HAP-1 (cell line): ENCODE measurements at regions not wholly inside any gene's neighbourhood (a gene's known extent, or its start where the extent isn't known, plus 50 kb on each side); places are given as distances from the start of the nearest gene placed in this dataset.
"Not testable (repeated sequence)": the region's sequence is repeated elsewhere in the genome, so short reads cannot be mapped to it uniquely, and the experiment has no call there.

Source experiments
- DNase-seq, 2 experiments: peaks; one replicate each; pipeline ENCODE4 v3.0.0-alpha.2; 2016 to 2020; ENCODE audit warnings: low spot score in 2 of 2
- H3K27me3 ChIP-seq: fragments of 250-450 bp; sonication (Bioruptor Pico); 2 replicates; pipeline ENCODE4 v1.5.1; 2020; ENCODE audit warnings: low read depth, mild to moderate bottlenecking, moderate library complexity
- H3K36me3 ChIP-seq: fragments of 250-450 bp; sonication (Bioruptor Pico); replicated peaks from 2 replicates; pipeline ENCODE4 v1.5.1; 2020; ENCODE audit warnings: mild to moderate bottlenecking
- H3K4me1 ChIP-seq: fragments of 250-450 bp; sonication (Bioruptor Pico); 2 replicates; pipeline ENCODE4 v1.5.1; 2020; ENCODE audit warnings: mild to moderate bottlenecking
- H3K4me3 ChIP-seq: fragments of 250-450 bp; sonication (Bioruptor Pico); 2 replicates; pipeline ENCODE4 v1.5.1; 2020; ENCODE audit warnings: mild to moderate bottlenecking, moderate library complexity
- H3K9me3 ChIP-seq: fragments of 250-450 bp; sonication (Bioruptor Pico); 2 replicates; pipeline ENCODE4 v1.5.1; 2020; ENCODE audit warnings: mild to moderate bottlenecking, moderate library complexity
- in situ Hi-C: fragments of 300-500 bp; cut with MboI; formaldehyde crosslinking; loops from 3 replicates; pipeline ENCODE4 v1.14.3; 2020; ENCODE audit warnings: low sequenced_read_pairs, inconsistent platforms, mixed read lengths

DNA sequence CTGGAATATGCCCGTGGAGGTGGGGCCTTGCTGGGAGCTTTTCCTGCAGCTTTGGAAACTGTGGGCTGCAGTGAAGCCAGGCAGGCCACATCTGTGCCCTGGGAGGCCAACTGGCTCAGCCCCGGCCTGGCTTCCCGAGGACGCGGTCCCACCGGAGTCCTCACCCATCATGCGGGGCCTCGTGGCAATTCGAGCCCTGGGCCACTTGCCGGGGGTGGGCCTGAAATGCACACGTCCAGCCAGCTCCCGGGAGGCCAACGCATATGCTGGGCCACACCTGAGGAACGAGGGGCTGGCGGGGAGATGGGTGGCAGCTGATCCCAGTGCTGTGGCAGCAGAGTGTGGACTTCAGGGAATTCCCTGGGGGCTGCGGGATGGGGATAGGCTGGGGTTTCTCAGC lies 172.4 kb upstream of the GSE1 start:
- H3K27me3 ChIP-seq = no peaks in the 10 kb centered on the region
- no peaks in the 10 kb centered on the region for H3K36me3 ChIP-seq
- H3K4me3 ChIP-seq = no peak overlapping the region
- in situ Hi-C loops = no loop called here
- DNase-seq = no peak
- no peaks in the 10 kb centered on the region for H3K9me3 ChIP-seq
- H3K4me1 ChIP-seq = peaks cover 19% of the 10 kb centered on the region

DNA sequence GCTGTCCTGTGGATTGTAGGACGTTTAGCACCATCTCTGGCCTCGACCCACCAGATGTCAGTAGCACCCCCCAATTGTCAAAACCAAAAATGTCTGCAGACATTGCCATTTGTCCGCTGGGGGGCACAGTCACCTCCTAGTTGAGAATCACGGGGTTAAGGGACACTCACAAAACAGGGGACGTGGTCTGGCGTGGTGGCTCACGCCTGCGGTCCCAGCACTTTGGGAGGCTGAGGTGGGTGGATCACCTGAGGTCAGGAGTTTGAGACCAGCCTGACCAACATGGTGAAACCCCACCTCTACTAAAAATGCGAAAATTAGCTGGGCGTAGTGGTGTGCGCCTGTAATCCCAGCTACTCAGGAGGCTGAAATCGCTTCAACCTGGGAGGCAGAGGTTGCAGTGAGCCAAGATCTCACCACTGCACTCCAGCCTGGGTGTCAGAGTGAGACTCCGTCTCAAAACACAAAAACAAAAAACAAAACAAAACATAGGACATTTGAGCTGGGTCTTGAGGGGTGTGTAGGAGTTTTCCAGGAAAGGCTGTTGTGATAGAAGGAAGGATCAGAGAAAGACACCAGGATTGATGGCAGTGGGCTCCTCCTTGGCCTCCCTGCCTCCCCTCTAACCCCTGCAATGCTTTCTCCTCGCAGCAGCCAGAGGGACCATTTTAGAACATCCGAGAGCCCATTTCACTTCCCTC lies 171.8 kb upstream of the GSE1 start:
- in situ Hi-C loops = no loop called here
- no peak for DNase-seq
- no peaks in the 10 kb centered on the region for H3K36me3 ChIP-seq
- no peaks in the 10 kb centered on the region for H3K27me3 ChIP-seq
- no peak overlapping the region for H3K4me3 ChIP-seq
- H3K9me3 ChIP-seq = no peaks in the 10 kb centered on the region
- peaks cover 17% of the 10 kb centered on the region for H3K4me1 ChIP-seq

DNA sequence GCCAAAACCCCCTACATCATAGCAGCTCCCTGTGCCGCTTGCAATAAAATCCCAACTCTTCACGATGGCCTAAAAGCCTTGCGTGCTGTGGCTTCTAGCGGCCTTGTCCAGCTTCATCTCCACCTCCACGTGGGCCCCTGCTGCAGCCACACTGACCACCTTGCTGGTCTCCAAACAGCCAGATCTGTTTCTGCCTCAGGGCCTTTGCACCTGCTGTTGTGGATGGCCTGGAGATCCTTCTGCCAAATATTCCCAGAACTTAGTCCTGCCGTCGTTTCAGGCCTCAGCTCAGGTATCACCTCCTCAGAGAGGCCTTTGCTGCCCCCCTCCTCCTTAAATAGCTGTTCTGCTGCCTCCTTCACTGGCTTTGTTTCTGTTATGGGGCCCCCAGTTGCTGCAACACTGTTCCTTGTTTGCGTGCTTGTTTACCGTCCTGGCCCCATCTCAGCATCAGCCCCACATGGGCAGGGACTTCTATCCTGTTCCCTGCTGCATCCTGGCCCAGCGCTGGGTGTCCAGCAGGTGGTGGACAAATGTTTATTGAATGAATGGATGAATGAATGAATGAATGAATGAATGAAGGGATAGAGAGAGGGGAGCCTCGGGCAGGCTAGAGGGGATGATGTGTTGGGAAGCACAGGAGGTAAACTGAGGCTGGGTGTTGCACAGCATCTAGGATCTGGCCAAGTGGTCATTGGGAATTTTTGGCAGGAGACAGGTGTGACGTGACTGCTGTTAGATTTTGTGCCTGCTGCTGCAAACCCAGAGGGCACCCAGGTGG lies 171.0 kb upstream of the GSE1 start:
- Histone ChIP-seq H3K9me3 (no peaks in the 10 kb centered on the region), H3K4me3 (no peak overlapping the region), H3K27me3 (no peaks in the 10 kb centered on the region), H3K36me3 (no peaks in the 10 kb centered on the region), H3K4me1 (peaks cover 10% of the 10 kb centered on the region)
- DNase-seq = no peak
- in situ Hi-C loops = no loop called here

DNA sequence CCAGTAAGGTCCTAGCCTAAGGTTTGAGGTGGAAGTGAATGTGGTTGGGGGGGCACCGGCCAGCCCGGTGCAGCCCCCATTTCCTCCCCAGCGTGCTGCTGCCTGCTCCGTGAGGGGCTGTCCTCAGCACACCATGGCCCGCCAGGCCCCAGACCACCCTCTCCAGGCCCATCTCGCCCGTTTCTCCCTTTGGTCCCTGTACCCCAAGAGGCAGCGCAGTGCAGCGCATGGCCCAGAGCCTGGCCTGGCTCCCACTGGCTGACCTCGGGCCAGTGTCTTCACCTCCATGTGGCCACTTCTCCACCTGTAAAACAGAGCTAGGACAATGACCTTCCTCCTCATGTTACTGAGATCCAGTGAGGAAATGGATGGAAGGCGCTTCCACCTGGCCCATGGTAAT lies 170.0 kb upstream of the GSE1 start:
- no peak overlapping the region for H3K4me3 ChIP-seq
- no peaks in the 10 kb centered on the region for H3K9me3 ChIP-seq
- no peak for DNase-seq
- no peaks in the 10 kb centered on the region; the same call in 1 of the 2 replicates for H3K4me1 ChIP-seq
- H3K36me3 ChIP-seq = no peaks in the 10 kb centered on the region
- no peaks in the 10 kb centered on the region for H3K27me3 ChIP-seq
- in situ Hi-C loops = no loop called here

DNA sequence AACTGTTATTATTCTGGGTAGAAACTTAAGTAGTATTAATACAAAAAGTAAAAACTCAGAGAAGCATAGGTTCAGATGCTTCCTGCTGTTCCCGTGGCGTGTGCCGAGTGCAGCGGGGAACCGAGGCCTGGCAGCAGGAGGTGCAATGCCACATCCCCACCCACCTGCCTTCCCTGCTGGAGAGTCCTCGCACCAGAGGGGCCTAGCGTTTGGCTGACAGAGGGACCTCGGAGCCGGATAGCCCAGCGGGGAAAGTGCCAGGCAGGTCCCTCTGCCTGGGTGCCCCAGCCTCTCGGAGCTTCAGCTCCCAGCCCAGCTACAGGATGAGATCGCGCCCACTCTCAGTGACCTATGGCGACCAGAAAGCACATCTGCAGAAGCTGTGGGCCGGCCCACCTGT lies 169.6 kb upstream of the GSE1 start:
- no peaks in the 10 kb centered on the region for H3K27me3 ChIP-seq
- no peaks in the 10 kb centered on the region for H3K4me1 ChIP-seq
- no peak overlapping the region for H3K4me3 ChIP-seq
- no peaks in the 10 kb centered on the region for H3K36me3 ChIP-seq
- DNase-seq = no peak
- H3K9me3 ChIP-seq = no peaks in the 10 kb centered on the region
- in situ Hi-C loops = no loop called here

DNA sequence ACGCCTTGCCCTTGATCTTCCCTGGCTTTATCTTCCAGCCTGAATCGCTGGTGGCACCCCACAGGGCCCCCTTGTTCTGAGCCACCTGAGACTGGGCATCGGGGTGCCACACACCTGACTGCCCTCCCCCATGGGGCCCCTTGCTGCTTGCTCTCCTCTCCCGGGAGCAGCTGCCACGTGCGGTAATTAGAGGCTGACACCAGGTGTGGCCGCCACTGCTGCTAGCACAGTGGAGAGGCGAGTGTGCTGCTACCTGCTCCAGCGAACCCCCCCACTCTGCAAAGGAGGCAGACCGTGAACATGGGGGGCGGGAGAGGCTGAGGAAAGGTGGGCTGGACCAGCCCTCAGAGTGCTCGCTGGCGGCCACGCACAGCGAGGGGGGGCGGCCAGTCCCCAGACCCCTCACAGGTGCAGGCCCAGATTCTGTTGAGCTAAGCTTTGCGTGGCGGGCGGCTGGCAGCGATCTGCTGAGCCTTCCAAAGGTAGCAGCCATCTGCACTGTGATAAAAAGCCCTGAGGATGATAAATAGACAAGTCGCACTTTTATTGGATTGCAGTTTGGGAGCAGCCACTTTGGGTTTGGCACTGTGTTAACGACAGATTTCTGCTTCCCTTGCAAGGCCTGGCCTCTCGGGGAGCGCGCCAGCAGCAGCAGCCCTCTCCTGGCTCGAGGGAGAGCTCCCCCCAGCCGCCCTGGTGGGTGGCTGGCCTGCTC lies 167.9 kb upstream of the GSE1 start:
- Histone ChIP-seq H3K27me3 (no peaks in the 10 kb centered on the region), H3K4me1 (no peaks in the 10 kb centered on the region), H3K4me3 (no peak overlapping the region), H3K36me3 (no peaks in the 10 kb centered on the region), H3K9me3 (no peaks in the 10 kb centered on the region)
- in situ Hi-C loops = no loop called here
- no peak for DNase-seq

DNA sequence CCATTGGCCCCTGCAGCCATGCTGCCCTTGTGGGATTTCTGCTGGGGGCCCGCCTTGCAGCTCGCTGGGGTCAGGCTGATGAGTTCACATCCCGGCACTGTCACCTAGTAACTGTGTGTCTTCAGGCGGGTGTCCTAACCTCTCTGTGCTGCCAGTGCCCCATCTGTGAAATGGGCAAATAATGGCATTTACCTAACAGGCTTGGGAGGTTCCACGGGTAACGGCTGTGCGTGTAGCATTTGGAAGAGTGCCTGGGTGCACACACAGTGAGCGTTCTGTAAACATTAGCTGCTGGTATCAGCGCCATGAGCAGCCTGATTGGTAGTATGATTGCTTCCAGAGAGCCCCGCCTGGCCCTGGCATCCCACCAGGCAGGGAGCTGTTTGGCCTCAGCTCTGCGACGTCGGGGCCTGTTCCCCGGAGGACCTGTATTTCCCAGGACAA lies 167.3 kb upstream of the GSE1 start:
- Histone ChIP-seq H3K27me3 (no peaks in the 10 kb centered on the region), H3K4me3 (no peak overlapping the region), H3K36me3 (no peaks in the 10 kb centered on the region), H3K9me3 (no peaks in the 10 kb centered on the region), H3K4me1 (no peaks in the 10 kb centered on the region)
- DNase-seq = no peak
- in situ Hi-C loops = no loop called here

DNA sequence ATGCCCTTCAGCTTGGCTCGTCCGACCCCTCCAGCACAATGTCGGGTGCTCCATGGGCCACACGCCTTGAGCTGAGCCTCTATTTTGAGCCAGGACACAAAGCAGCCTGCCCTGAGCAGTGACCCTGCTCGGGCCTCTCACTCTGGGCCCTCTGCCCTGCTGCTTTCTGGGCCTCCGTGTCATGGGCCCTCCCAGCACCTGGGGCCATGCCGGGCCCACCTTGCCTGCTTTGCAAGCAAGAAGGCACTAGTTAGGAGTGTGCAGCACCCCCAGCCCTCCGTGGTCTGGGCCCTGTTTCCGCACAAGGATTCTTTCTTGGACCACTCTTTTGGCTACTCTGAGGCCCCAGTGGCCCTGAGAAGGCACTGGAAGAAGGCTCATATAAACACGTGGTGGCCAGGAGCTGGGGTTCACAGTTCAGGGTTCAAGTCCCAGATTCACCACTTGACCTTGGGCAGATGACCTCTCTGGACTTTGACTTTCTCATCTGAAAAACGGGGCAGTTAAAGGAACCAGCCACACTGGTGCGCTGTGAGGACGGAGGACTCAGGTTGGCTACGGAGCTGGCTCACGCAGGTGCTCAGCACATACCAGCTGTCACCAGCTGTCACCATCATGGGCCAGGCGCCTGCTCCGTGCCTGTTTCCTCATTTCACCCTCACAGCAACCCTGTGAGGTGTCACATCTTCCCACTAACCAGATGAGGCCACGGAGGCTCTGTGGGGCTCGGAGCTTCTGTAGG lies 166.0 kb upstream of the GSE1 start:
- Histone ChIP-seq H3K4me3 (no peak overlapping the region), H3K4me1 (no peaks in the 10 kb centered on the region), H3K36me3 (no peaks in the 10 kb centered on the region), H3K27me3 (no peaks in the 10 kb centered on the region), H3K9me3 (no peaks in the 10 kb centered on the region)
- no peak for DNase-seq
- in situ Hi-C loops = no loop called here

DNA sequence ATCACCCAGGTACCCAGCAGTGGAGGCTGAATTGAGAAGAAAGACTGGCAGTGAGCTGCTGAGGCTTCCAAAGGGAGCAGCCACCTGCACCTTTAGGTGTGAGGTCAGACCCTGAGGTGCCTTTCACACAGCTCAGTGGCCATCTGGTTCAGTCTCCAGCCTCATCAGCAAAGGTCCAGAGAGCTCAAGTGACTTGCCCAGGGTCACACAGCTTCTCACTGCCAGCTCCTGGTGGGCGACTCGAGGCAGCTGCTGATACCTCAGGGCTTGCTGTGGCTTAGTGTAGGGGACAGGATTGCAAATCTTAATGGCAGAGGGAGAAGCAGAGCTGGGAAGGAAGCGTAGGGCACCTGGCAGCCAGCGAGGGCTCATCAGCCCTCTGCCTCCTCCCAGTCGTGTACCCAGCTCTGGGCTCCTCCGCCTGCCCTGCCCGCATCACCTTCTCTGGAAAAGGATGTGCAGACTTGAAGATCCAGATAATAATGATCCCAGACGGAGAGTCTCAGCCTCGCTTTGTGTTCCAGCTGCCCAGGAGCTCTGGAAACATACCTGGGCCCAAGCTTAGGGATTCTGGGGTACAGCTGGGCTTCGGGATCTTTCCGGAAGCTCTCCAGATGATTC lies 165.3 kb upstream of the GSE1 start:
- in situ Hi-C loops = no loop called here
- H3K36me3 ChIP-seq = no peaks in the 10 kb centered on the region
- H3K9me3 ChIP-seq = no peaks in the 10 kb centered on the region
- H3K4me3 ChIP-seq = no peak overlapping the region
- DNase-seq = no peak
- H3K4me1 ChIP-seq = no peaks in the 10 kb centered on the region
- no peaks in the 10 kb centered on the region for H3K27me3 ChIP-seq

DNA sequence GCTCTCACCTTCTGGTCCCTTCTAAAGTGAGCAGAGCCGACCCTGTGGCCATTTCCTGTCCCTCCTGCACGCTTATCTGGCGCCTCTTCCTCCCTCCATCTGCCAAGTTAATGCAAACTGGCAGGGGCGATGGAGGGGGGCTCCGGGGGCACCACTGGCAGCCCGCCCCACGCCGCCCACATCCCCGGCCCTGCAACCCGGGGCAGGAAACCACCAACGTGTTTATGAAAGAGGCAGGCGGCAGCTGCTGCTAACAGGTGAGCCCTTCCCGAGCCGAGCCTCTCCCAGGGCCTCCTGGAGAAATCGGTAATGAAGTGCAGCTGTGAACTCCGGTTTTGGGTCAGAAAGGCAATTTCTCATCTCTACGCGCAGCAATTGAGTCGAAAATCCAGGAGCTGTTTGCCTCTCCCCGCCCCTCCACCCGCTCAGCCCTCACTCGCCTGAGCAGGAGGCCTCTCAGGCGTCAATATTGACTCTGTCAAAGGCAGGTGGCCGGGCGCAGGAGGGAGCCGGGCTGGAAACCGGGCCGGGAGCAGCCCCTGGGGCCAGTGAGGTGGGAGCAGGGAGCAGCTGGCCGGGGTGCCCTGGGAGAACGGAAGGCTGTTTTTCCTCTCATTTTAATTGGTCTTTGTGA lies 164.4 kb upstream of the GSE1 start:
- in situ Hi-C loops = no loop called here
- Histone ChIP-seq H3K4me3 (no peak overlapping the region), H3K4me1 (no peaks in the 10 kb centered on the region), H3K36me3 (no peaks in the 10 kb centered on the region), H3K27me3 (no peaks in the 10 kb centered on the region), H3K9me3 (no peaks in the 10 kb centered on the region)
- DNase-seq = no peak

DNA sequence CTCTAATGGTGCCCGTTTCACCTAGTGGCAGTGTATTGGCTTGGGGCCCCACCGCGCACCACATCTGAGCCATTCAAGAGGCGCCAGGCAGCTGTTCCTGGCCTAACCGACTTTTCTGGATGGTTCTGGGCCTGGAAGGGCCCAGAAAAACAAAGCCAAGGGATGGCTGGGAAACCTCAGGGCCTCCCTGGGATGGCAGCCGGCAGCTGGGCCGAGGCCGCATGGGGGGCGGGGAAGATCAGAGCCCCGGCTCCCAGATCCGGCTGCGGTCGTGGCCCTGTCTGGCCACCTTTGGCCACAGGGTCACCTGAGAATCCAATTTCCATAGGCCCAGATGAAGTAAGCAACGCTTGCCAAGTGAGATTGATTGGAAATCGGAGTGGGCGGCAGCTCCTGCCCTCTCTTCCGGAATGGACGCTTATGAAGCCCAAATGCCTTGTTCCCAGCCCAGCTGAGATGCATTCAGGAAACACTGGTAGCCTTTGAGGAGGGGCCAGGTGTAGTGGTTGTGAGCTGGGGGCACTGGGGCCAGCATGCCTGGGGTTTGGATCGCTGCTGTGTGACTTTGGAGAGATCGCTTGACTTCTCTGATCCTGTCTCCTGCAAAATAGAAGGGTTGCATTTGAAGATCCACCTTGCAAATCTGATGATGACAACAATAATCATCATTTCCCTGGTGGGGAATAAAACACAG lies 163.8 kb upstream of the GSE1 start:
- Histone ChIP-seq H3K4me3 (no peak overlapping the region), H3K36me3 (no peaks in the 10 kb centered on the region), H3K27me3 (no peaks in the 10 kb centered on the region), H3K4me1 (no peaks in the 10 kb centered on the region), H3K9me3 (no peaks in the 10 kb centered on the region)
- in situ Hi-C loops = no loop called here
- no peak for DNase-seq

DNA sequence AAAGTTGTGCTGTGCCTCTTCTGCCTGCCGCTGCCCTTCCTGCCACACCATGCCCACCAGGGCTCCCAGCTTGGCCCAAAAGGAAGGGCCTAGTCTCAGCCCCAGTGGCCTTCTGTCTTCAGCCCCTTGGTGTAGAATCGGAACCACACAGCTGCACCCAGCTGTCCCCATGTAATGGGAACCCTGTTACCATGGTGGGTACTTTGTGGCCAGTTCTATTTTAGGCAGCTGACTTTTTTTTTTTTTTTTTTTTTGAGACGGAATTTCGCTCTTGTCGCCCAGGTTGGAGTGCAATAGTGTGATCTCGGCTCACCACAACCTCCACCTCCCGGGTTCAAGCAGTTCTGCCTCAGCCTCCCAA lies 163.3 kb upstream of the GSE1 start:
- Histone ChIP-seq H3K4me3 (no peak overlapping the region), H3K27me3 (no peaks in the 10 kb centered on the region), H3K36me3 (no peaks in the 10 kb centered on the region), H3K4me1 (no peaks in the 10 kb centered on the region), H3K9me3 (no peaks in the 10 kb centered on the region)
- no peak for DNase-seq
- in situ Hi-C loops = no loop called here

DNA sequence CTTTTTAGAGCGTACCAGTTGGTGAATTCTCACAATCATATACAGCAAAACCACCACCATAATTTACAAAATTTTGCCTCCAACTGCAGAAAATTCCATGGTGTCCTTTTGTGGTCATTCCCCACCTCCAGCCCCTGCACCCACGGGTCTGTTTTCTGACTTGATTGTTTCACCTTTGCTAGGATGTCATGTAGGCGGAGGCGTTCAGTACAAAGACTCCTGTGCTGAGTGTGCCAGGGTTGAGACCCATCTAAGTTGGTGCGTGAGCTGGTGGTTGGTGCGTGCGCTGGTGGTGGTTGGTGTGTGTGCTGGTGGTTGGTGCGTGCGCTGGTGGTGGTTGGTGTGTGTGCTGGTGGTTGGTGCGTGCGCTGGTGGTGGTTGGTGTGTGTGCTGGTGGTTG lies 162.0 kb upstream of the GSE1 start:
- H3K36me3 ChIP-seq, H3K27me3 ChIP-seq, H3K4me3 ChIP-seq, DNase-seq, H3K4me1 ChIP-seq, H3K9me3 ChIP-seq, in situ Hi-C loops: not testable (repeated sequence)
